HG03095 (cell line): ENCODE measurements at regions not wholly inside any gene's neighbourhood (a gene's known extent, or its start where the extent isn't known, plus 50 kb on each side); places are given as distances from the start of the nearest gene placed in this dataset.

Source experiments
- ATAC-seq: cut with Tn5 transposase; IDR thresholded peaks from one replicate; pipeline ENCODE4 v1.9.1; 2021; ENCODE audit warnings: moderate library complexity; ENCODE audit not compliant: unreplicated experiment

DNA sequence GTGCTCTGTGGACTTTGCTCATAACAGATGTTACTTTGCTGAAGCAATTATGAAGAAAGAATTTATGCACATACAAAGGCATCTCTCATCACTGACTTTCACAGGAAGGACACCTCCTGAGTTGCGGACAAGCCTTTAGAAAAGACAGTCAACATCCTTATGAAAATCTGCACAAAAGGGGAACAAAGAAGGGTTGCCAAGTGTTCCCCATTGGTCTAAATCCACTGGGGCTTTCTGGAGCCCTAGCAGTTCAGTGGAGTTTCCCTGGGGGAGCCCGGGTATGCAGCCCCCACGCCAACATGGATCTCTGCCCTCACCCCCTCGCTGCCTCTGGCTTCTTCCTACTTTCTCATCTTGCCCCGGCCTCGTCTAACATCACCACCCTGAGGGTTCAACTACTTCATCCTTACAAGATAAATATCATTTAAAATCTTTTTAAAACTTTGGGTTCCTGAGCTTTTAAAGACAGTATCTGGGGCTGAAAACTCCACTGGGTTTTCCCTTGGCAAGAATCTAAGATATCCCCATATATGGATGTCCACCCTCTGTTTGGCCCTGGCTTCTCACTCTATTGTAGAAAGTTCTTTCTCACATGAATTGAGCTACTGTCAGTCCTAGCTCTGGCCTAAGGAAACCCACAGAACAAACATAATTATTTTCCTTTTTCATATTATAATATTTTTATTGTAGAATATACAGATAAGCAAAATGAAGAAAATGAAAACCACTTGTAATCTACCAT lies 207.9 kb upstream of the RGMA start:
- no peak for ATAC-seq

DNA sequence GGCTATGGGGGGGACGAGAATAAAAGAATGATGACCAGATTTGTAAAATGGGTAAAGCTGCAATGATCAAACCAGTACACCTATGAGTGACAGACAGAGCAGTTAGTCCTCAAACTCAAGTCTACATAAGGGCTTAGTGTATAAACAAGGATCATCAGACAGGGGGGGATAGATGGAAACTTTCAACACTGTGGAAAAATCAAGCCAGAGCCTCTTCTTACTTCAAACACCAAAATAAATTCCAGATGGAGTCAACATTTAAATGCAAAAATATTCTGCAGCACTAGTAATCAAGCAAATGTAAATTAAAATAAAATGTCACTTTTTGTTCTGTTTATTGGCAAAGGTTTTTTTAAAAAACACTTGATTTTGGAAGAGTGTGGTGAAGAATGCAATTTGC lies 205.9 kb upstream of the RGMA start:
- no peak for ATAC-seq

DNA sequence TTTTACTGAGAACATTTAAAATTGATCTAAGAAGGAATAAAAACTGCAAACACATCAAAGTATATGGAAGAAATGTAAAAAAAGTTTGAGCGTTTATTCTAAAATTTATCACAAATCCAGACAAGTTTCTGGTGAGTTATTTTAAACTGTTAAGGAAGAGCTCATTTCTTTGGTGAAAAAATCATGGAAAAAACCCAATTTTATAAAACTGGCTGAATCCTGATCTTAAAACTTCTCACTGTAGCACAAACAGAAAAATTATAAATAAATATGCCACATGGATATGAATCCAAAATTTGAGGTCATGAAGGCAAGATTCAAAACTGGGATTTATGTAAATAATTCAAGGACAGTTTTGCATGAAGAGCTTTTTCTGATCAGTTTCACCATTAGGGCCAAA lies 205.1 kb upstream of the RGMA start:
- ATAC-seq, result no peak

DNA sequence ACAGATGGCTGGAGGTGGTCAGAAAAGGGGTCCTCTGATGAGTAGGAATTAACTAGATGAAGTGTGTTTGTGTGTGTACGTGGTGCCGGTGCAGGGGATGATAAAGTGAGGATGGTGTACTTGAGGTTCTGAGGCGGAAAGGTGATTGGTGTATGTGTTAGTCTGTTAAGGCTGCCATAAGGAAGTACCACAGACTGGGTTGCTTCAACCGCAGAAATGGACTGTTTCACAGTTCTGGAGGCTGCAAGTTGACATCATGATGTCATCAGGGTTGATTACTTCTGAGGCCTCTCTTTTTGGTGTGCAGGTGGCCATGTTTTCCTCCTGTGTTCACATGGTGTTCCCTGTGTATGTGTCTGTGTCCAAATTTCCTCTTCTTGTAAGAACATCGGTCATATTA lies 202.4 kb upstream of the RGMA start:
- ATAC-seq, result no peak

DNA sequence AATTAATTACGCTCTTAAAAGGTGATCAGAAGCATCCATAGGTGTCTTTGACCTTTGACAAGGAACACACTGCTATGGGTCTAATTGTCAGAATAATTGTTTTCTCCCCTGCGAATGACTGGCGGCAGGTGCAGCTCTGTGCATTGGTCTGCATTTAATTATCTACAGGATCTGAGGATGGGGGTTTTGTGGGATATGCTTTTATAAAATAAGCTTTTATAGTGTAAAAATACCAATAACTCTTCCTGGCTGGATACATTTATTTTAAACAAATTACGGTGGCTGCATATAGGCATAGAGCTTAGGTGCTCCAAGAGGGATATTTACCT lies 201.6 kb upstream of the RGMA start:
- ATAC-seq, result no peak

DNA sequence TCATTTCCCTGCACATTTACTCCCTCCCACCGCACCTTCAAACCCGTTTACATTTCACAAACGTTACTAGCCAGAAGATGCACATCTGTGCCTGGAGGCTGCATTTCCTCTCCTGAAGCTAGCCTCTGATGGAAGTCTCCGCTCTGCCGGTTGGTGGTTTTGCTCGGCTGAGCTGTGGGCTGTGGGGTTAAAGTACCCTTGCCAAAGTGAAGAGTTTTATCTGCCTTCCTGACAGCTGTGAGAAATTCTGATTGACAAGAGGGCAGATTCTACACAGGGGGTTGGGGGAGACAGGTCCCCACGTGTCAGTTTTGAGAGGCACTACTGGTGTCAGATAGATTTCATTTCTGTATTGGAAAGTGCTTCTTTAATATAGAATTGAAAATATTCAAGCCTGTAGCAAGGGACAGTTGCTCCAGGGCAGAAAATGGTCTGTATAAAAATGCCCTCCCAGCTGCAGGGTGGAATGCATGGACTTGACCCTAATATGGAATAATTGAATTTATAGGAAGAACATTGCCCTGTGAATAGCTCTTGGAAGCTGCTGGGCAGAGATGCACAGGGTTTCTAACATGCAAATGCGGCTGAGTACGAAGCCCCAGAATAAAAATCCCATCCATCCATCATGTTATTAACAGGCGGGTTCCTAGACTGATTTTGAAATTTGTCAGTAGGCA lies 201.1 kb upstream of the RGMA start:
- no peak for ATAC-seq

DNA sequence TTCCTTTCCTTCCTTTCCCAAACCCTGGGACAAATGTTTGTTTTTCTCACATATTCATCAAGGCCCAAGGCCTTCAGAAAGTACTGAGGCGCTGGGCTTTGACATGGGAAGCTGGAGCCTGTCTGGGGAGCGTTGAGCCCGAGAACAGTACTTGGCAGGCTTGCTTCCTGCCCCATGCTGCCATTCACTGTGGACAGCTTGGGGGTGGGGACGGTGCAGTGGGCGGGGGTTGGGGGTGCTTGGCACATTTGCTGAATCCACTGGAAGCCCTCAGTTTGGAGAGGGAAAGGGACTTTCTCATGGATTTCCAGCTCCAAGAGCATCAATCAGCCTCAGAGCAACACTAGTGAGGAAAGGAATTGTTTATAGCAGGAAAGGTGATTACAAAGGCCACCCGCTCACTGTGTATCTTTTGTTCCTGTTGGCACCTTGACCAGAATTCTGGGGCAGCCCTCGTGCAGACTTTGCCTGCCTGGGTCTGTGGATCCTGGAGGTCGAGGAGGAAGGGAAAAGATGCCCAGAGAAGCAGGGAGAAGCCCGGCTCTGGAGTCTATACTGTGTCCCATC lies 199.8 kb upstream of the RGMA start:
- no peak for ATAC-seq

DNA sequence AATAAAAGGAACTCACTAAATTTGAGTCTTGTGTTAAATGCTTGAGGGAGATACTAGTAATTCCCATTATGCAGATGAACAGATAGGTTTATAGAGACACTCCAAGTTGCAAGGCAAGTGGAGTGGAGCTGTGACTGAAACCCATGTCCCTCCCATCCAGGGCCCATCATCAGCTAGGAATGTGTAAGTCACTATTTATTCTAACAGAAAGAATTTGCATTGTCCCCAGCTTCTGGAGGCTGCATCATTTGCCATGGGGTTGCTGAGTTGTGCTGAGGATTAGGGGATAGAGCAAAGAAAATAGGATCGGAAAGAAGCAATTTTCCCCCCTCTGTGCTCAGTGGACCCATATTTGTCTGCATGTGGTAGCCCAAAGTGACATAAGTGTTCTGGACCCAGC lies 197.4 kb upstream of the RGMA start:
- ATAC-seq, result no peak

DNA sequence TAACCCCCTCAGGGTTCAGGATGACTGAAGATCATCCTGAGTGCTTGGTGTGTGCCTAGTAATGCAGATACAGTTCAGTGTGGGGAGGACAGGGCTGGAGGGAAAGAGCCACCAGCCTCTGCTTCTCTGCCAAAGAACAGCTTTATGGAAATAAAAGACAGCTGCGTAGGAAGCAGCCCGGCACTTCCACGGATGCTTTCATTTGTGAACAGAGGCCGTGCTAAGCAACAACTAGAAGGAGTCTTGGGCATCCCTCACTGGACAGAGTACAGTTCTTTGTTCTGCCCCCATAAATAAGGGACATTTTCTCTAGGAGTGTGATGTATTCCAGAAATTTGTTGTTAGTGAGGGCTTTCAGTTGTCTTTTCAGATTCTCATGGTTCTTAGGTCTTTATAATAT lies 194.8 kb upstream of the RGMA start:
- no peak for ATAC-seq

DNA sequence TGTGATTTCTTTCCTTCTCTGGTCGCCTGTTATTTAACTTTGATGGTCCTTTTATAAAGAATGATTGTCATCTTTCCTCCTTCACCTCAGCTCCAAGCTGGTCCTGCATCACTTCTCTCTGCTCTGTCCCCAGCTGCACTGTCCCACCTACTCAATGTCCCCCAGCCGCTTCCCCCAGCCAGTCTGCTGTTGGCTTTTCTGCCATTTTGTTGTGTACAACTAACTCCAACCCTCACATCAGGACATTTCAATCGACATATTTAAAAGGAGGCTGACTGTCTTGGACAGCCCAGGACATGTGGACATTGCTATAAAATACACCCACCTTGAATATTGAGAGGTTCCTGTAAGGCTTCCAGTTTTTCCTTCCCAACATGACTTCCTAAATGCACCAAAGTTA lies 193.8 kb upstream of the RGMA start:
- no peak for ATAC-seq

DNA sequence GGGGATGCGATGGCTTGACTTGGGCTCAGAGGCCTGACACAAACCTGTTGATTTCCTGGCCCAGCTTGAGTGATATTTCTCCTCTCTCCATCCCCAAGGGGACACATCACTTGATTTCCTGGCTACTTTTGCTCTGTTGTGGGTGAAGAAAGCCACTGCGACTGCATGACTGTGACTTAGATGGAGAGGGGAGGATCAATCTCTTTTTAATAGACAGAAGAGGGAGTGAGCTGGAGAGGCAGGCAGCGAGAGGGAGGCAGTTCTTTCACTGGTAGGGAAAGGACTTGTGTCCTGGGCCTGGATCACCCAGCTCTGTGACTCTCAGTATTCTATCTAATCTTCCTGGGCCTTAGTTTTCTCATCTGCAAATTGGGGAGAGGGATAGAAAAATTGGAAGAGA lies 189.8 kb upstream of the RGMA start:
- no peak for ATAC-seq

DNA sequence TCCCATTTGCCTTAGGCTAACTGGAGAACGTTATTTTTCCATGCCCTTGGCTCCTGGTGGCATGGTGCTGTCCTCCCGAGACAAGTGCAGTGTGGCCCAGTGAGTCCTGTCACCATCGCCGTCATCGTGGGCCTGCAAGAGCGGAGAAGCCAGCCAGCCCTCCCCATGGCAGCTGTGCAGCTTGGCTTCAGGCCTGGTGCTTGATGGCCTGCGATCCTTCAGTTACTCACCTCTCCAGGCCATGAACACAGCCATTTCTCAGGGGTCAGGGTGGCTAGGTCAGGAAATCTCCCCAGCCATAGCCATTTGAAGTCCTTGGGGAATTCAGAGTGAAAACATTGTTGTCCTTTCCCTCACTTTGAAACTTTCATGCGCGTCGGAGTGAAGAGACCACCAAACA lies 189.0 kb upstream of the RGMA start:
- no peak for ATAC-seq

DNA sequence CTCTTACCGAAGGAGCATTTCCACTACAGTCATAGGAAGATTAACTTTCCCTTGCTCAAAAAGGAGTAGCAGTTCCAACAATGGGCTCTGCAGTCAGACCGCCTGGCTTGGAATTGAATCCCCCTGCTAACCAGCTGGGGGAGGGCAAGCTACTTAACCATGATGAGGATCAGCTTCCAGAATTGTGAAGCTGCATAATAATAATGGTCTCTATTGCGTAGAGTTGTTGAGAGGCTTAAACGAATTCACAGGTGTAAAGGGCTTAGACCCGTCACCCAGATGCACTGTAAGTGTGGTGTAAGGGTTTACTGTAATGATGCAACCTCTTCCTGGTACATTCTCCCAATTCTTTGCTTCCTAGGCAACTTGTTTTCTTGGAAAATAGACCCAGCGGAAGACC lies 185.2 kb upstream of the RGMA start:
- no peak for ATAC-seq

DNA sequence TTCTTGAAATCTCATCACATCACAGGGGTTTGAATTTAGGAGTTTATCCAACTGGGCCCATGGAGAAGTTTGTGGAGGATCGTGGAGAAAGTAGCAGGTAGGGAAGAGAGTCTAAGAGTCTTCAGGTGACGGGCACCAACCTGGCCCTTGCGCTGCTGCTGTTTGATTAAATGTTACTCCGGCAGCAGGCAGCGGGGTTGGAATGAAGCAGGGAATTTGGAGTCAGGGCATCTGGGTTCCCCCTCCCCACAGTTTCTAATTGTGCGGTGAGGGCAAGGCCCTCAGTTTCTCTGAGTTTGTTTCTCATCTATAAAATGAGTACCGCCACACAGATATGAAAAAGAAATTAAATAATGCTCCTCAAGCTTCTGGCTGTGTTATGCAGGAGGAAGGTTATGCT lies 182.9 kb upstream of the RGMA start:
- no peak for ATAC-seq

DNA sequence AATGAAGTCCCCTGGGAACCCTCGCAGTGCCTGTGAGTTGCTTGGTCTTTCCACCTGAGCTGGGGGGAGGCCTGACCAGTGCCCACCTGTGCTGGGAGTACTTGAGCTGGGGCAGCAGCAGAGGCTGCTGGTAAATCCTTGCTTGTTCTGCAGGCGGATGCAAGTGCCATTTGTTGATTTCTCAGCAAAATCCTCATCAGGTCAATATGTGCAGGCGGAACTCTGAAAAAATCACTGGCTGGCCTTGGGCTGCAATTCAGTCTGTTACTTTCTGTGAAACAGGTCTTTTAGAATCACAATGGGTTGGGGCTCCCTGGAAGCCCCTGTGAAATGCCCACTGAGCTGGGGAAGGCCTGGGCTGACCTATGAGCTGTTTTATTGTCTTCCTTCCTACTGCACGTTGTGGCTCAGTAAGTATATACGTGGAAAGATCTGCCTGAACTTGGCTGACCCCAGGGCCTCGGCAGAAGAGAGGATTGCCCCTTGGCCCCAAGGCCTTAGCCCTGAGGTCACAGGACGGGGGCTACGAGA lies 182.0 kb upstream of the RGMA start:
- ATAC-seq, result no peak

DNA sequence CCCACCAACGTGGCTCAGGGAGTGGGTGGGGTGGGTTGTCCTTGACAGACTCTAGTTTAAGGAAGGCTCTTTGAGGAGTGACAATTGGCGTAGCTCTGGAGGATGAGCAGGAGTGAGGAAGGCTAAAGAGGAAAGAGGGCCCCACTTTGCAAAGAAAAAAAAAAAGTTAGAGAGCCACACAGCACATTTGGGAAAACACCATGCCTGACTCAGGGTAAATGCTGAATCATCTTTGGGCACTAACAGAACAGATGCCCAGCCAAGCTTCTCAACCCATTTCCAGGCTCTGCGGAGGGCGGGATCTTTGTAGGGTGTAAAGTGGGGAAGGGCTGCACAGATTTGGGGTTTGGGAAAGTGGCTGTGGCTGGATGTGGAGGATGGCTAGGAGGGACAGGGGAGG lies 179.1 kb upstream of the RGMA start:
- ATAC-seq, result no peak

DNA sequence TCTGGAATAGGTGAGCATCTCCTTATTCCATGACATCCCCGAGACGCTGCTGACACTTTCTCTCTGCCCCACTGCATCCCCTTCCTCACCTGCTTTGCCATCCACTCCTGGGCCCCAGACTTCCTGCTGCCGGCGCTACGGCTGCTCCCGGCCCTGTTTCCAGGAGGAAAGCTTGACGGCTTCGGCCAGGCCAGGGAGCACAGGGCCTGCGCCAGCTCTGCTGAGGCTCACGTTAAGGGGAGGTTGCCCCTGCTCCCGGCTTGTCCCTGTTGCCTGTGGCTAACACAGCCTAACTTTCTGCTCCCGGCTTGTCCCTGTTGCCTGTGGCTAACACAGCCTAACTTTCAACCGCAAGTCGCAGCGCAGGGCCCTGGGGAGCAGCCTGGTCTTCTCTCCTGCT lies 177.3 kb upstream of the RGMA start:
- no peak for ATAC-seq

DNA sequence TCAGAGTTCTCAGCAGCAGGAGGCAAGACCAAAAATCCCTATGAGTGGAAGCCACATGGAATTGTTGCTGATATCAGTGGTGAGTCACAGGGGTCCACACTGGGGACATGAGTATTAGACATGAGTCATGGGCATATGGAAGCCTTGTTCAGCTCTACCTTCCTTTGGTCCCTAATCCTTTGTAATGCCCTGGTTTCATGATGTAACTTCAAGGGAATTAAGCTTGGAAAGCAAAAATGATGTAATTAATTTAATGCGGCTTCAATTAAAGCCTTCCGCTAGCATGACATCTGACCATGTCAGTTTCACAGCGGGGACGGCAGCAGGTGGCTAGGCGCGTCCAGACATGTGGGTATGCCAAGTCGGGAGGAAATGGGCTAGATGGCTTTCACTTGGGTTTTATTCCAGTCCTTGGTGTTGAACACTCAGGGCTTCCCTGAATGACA lies 176.1 kb upstream of the RGMA start:
- no peak for ATAC-seq

DNA sequence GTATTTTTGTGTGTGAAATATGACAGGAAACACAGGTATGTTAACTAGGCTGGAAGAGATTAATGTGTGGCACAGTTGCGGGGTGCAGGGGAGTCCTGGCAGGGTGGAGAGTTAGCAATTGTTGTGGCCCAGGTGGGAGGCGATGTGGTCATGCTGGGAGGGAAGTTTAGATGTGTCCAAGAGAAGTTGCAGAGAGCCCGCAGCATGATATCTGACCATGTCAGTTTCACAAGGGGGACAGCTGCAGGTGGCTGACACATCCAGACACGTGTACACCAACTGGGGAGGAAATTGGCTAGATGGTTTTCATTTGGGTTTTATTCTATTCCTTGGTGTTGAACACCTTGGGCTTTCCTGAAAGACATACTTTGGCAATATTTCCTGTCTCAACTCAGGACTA lies 172.8 kb upstream of the RGMA start:
- no peak for ATAC-seq

DNA sequence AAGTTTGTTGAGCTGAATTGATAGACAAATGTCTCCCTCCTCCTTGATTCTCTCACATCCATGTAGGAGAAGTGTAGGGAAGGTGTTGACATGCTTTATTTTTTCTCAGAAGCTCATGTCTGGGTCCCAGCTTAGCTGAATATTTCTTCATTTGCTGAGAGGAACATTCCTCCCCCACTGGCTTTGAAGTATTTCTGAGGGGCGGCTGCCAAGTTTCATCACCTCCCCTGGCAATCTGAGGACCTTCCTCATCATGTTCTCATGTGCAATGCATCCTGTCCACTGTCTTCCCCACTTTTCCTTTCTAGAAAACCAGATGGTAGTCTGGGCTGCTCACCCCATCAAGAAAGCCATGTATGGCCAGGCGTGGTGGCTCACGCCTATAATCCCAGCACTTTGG lies 168.9 kb upstream of the RGMA start:
- no peak for ATAC-seq

DNA sequence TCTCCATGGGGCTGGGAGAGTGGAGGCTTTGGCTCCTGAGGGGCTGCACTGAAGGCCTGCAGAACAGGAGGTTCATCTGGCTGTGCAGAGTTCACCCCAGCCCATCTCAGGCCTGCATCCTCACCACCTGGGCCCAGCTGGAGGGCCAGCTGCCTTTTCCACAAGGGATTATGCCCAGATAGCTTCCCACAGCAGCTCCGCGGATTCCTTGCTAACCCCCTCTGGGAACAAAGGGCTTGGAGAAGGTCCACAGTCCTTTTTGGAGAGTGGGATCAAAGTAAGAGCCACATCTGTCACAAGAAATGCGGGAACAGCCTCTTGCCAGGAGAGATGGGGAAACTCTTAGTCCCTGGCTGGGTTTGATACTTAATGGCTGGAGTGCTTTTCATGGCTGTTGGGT lies 164.7 kb upstream of the RGMA start:
- no peak for ATAC-seq

DNA sequence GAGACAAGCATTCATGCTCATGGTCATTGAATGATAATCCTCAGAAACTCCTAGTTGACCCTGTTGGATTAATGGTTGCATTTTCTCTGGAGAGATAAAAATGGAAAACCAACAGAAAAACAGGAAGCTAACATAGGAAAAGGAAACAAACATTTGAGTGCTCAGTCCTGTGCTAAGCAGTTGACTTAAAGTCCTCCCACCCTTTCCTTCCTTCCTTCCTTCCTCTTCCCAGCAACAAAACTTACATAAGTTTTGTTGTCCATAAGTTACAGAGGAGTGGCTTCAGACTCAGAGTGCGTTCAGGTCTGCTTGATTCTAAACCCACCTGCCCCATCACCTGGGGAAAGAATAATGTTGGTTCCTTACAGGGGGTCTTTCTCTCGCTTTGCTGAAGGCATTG lies 163.8 kb upstream of the RGMA start:
- ATAC-seq, result no peak
